Panc1 (cell line): ENCODE measurements at regions not wholly inside any gene's neighbourhood (a gene's known extent, or its start where the extent isn't known, plus 50 kb on each side); places are given as distances from the start of the nearest gene placed in this dataset.

Experiments used
- ATAC-seq: fragments of 200-7000 bp; cut with Tn5 transposase; 2 replicates; pipeline ENCODE4 v1.9.1; 2020; ENCODE audit warnings: mild to moderate bottlenecking, moderate library complexity
- BruUV-seq: library from RNA; stranded (reverse); fragments of 400-500 nt; replicated peaks from 2 replicates; lab custom pipeline; 2021; lab: Mats Ljungman, UMichigan
- CTCF ChIA-PET: fragments of 300-600 bp; sonication (Branson Sonifier 250); formaldehyde crosslinking; loops from one replicate; lab custom pipeline; 2022; ENCODE audit warnings: antibody characterized with exemption; lab: Charles Lee
- POLR2A ChIA-PET: fragments of 300-600 bp; sonication (Branson Sonifier 250); formaldehyde crosslinking; loops from one replicate; lab custom pipeline; 2022; ENCODE audit warnings: antibody characterized with exemption; lab: Charles Lee
- DNase-seq: peaks from one replicate; pipeline ENCODE4 v3.0.0-alpha.2; 2010; ENCODE audit warnings: low read depth, low spot score
- H3K27ac ChIP-seq: 2 replicates; pipeline ENCODE4 v1.5.1; 2011; ENCODE audit warnings: mild to moderate bottlenecking, low read length, inconsistent platforms
- H3K27me3 ChIP-seq: fragments of 200-500 bp; sonication (Bioruptor generic); 2 replicates; pipeline ENCODE4 v1.6.0; 2014; ENCODE audit warnings: low read length, inconsistent platforms; ENCODE audit not compliant: control insufficient read depth, insufficient read depth
- H3K36me3 ChIP-seq: fragments of 200-500 bp; sonication (Bioruptor generic); 2 replicates; pipeline ENCODE4 v1.5.1; 2014; ENCODE audit warnings: inconsistent platforms, mild to moderate bottlenecking, low read length, moderate library complexity; ENCODE audit not compliant: control insufficient read depth, insufficient read depth
- H3K4me1 ChIP-seq: 2 replicates; pipeline ENCODE4 v1.5.1; 2011; ENCODE audit warnings: inconsistent platforms, mild to moderate bottlenecking, low read length, moderate library complexity; ENCODE audit not compliant: control insufficient read depth, insufficient read depth
- H3K4me3 ChIP-seq, 2 experiments: 2 replicates each; pipeline ENCODE4 v1.5.1; 2011 to 2012; ENCODE audit warnings: low read depth in 2 of 2, low read length in 2 of 2, mild to moderate bottlenecking in 2 of 2, inconsistent platforms in 1 of 2, moderate library complexity in 1 of 2
- H3K9me3 ChIP-seq: fragments of 200-500 bp; sonication (Bioruptor generic); 2 replicates; pipeline ENCODE4 v1.5.1; 2014; ENCODE audit warnings: low read depth, mild to moderate bottlenecking, inconsistent platforms, low read length, moderate library complexity; ENCODE audit not compliant: control insufficient read depth, insufficient read depth
- CTCF ChIP-seq: fragments of 450-650 bp; IDR thresholded peaks from 2 replicates; pipeline ENCODE4 v1.5.1; 2017; ENCODE audit warnings: mild to moderate bottlenecking
- POLR2AphosphoS5 ChIP-seq: IDR thresholded peaks from 2 replicates; pipeline ENCODE4 v1.6.1; 2012; ENCODE audit warnings: mild to moderate bottlenecking, low read depth, low read length, moderate library complexity
- REST ChIP-seq, 2 experiments: IDR thresholded peaks; 2 replicates each; pipeline ENCODE4 v1.6.1; 2011 to 2012; ENCODE audit warnings: low read depth in 2 of 2, control low read depth in 1 of 2, low read length in 1 of 2, mild to moderate bottlenecking in 1 of 2, moderate library complexity in 1 of 2; ENCODE audit not compliant: insufficient read depth in 1 of 2
- SIN3A ChIP-seq: IDR thresholded peaks from 2 replicates; pipeline ENCODE4 v1.6.1; 2012; ENCODE audit warnings: low read depth, mild to moderate bottlenecking, low read length, moderate library complexity, borderline replicate concordance; ENCODE audit not compliant: insufficient read depth
- TCF7L2 ChIP-seq: IDR thresholded peaks from 2 replicates; pipeline ENCODE4 v1.6.1; 2011; ENCODE audit warnings: mild to moderate bottlenecking, low read depth, low read length, inconsistent platforms
- in situ Hi-C: cut with HindIII; loops from 2 replicates; pipeline ENCODE4 v1.10.0; 2016; ENCODE audit warnings: low sequenced_read_pairs, low pct_unique_long_range_greater_than_20kb
- intact Hi-C: fragments of 100-400 bp; cut with micrococcal nuclease; formaldehyde crosslinking; loops from one replicate; pipeline ENCODE4 v1.10.0; 2022; ENCODE audit not compliant: unreplicated experiment

- no peak for DNase-seq
- no peak overlapping the region for H3K4me3 ChIP-seq
- no peaks in the 10 kb centered on the region for H3K36me3 ChIP-seq
- in situ Hi-C loops (no loop called here), intact Hi-C loops (no loop called here)
- H3K27me3 ChIP-seq, result no peaks in the 10 kb centered on the region
- peaks cover 3% of the 10 kb centered on the region; the same call in 1 of the 2 replicates for H3K9me3 ChIP-seq
- H3K4me1 ChIP-seq, result no peaks in the 10 kb centered on the region
- POLR2A ChIA-PET, result interaction anchor here (0.6 kb wide), 1 partner anchor 32 kb away, joined by 3 read pairs; no protein-coding TSS in a partner anchor
- no peak for TF ChIP-seq REST (IDR thresholded peaks at IDR 0.05; ENCODE audit: insufficient read depth in 1 of 2, low read depth in 2 of 2, low read length in 1 of 2)
- no peak for TF ChIP-seq POLR2AphosphoS5
- no peak for TF ChIP-seq CTCF
- TF ChIP-seq SIN3A, result no peak
- no peak for TF ChIP-seq TCF7L2
- BruUV-seq, result no TSS peak
- no peak overlapping the region for H3K27ac ChIP-seq
- CTCF ChIA-PET, result no interaction called here
- ATAC-seq, result no peak
Measured at GRCh38 chr2:164164602-164165001, 428.8 kb upstream of the FIGN start.

GRCh38 chr2:164155558-164155957 lies 419.8 kb upstream of the FIGN start:
- Histone ChIP-seq H3K36me3 (no peaks in the 10 kb centered on the region), H3K4me3 (no peak overlapping the region), H3K4me1 (no peaks in the 10 kb centered on the region), H3K27ac (no peak overlapping the region), H3K27me3 (no peaks in the 10 kb centered on the region), H3K9me3 (peaks cover 4% of the 10 kb centered on the region; the same call in 1 of the 2 replicates)
- DNase-seq (no peak), ATAC-seq (no peak)
- in situ Hi-C loops (no loop called here), intact Hi-C loops (no loop called here)
- POLR2A ChIA-PET, result no interaction called here
- CTCF ChIA-PET, result no interaction called here
- TF ChIP-seq REST (IDR thresholded peaks at IDR 0.05; ENCODE audit: insufficient read depth in 1 of 2, low read depth in 2 of 2, low read length in 1 of 2), result no peak
- TF ChIP-seq POLR2AphosphoS5, result no peak
- TF ChIP-seq SIN3A, result no peak
- no peak for TF ChIP-seq TCF7L2
- TF ChIP-seq CTCF, result no peak
- no TSS peak for BruUV-seq
